DND-41 (cell line): ENCODE measurements at regions not wholly inside any gene's neighbourhood (a gene's known extent, or its start where the extent isn't known, plus 50 kb on each side); places are given as distances from the start of the nearest gene placed in this dataset.

Experiments
- EZH2 ChIP-seq: IDR thresholded peaks from 3 replicates; pipeline ENCODE4 v1.6.1; 2012; ENCODE audit warnings: borderline replicate concordance, low read depth, mild to moderate bottlenecking, moderate library complexity, low read length, inconsistent platforms; ENCODE audit not compliant: severe bottlenecking
- TF ChIP-seq, protein P1 (sequence below): IDR thresholded peaks from 2 replicates; pipeline ENCODE4 v1.5.1; 2012; ENCODE audit warnings: borderline replicate concordance, low read length, moderate library complexity, mild to moderate bottlenecking; ENCODE audit not compliant: poor library complexity, severe bottlenecking; ENCODE audit errors: extremely low read depth

DNA sequence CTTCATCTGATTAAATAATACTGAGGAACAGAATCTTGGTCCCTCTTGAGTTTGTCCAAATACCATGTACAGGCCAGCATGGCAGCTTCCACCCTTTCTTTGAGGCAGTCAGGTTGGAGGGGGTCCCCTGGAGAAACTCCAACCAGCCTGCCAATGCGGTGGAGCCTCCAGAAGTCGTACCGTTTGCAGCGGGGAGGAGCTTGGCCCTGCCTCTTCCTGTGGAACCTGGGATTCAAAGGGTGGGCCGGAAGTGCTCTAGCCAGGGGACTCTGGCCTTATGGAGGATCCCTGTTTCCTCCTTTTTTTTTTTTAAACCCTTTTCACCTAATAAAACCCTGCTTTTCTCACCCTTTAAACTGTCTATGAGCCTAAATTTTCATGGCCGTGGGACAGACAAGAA is 216.3 kb upstream of the ZNF608 start:
- TF ChIP-seq, protein P1, sequence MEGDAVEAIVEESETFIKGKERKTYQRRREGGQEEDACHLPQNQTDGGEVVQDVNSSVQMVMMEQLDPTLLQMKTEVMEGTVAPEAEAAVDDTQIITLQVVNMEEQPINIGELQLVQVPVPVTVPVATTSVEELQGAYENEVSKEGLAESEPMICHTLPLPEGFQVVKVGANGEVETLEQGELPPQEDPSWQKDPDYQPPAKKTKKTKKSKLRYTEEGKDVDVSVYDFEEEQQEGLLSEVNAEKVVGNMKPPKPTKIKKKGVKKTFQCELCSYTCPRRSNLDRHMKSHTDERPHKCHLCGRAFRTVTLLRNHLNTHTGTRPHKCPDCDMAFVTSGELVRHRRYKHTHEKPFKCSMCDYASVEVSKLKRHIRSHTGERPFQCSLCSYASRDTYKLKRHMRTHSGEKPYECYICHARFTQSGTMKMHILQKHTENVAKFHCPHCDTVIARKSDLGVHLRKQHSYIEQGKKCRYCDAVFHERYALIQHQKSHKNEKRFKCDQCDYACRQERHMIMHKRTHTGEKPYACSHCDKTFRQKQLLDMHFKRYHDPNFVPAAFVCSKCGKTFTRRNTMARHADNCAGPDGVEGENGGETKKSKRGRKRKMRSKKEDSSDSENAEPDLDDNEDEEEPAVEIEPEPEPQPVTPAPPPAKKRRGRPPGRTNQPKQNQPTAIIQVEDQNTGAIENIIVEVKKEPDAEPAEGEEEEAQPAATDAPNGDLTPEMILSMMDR = no peak
- TF ChIP-seq EZH2 = no peak
